Adrenal gland (tissue), 9 donors: ENCODE measurements at regions not wholly inside any gene's neighbourhood (a gene's known extent, or its start where the extent isn't known, plus 50 kb on each side); places are given as distances from the start of the nearest gene placed in this dataset.

ENCODE experiments used
- DNase-seq, 7 donors: peaks; one replicate each; pipeline ENCODE4 v3.0.0-alpha.2; 2019 to 2020
- H3K27ac ChIP-seq, 5 donors: fragments of 200-600 bp; sonication (generic) in 4 of 5; 1 replicate in 3 of 5; 2 replicates in 2 of 5; pipeline versions ENCODE4 v1.5.1 to v1.8.0; 2016 to 2020; ENCODE audit warnings: mild to moderate bottlenecking in 1 of 5
- H3K27me3 ChIP-seq: fragments of 200-600 bp; 2 replicates; pipeline ENCODE4 v1.8.0; 2021
- H3K36me3 ChIP-seq, 2 donors: fragments of 200-600 bp; replicated peaks in 1 of 2; 1 replicate in 1 of 2; 2 replicates in 1 of 2; pipeline versions ENCODE4 v1.5.1 to v1.8.0; 2018 to 2022
- H3K4me1 ChIP-seq, 2 donors: fragments of 200-600 bp; replicated peaks in 1 of 2; 1 replicate in 1 of 2; 2 replicates in 1 of 2; pipeline versions ENCODE4 v1.5.1 to v1.8.0; 2018 to 2021
- H3K4me3 ChIP-seq, 4 donors: fragments of 200-600 bp; sonication (generic) in 3 of 4; one replicate each; pipeline ENCODE4 v1.5.1; 2016 to 2018
- H3K9me3 ChIP-seq, 3 donors: fragments of 200-600 bp; sonication (generic) in 1 of 3; replicated peaks in 1 of 3; 1 replicate in 2 of 3; 2 replicates in 1 of 3; pipeline versions ENCODE4 v1.5.1 to v1.8.0; 2016 to 2021
- POLR2A ChIP-seq, 2 donors: fragments of 450-650 bp; IDR thresholded peaks; one replicate each; pipeline ENCODE4 v1.6.1; 2017; ENCODE audit warnings: antibody characterized with exemption in 2 of 2, mild to moderate bottlenecking in 2 of 2, moderate library complexity in 1 of 2
- WGBS, 4 donors: extraction: QIAGEN DNeasy Blood & Tissue Kit in 2 of 4; methylation state at CpG; one replicate each; pipeline versions ENCODE4 v1.1.5 to v1.1.7; 2013 to 2017; 5-methylcytosine and 5-hydroxymethylcytosine counted together
- intact Hi-C, 2 donors: fragments of 100-400 bp; cut with DNase I; formaldehyde crosslinking; loops; one replicate each; pipeline versions ENCODE4 v1.14.1 to v1.15.0; 2022 to 2023
- TF ChIP-seq, protein P1 (sequence below), 6 experiments: fragments of 450-650 bp in 4 of 6; fragments of 200-600 bp in 2 of 6; sonication (generic) in 1 of 6; IDR thresholded peaks; 1 replicate in 5 of 6; 2 replicates in 1 of 6; pipeline versions ENCODE4 v1.5.1 to v1.8.0; 2016 to 2021; ENCODE audit warnings: antibody characterized with exemption in 6 of 6, mild to moderate bottlenecking in 2 of 6, moderate library complexity in 1 of 6
- donor health status: healthy with polysubstance abuse.
- donor health status: Bipolar disorder and iron deficiency.
- donor health status: DM: yes; HTN: yes; CAD: no.
- donor health status: DM: no; HTN: no; CAD: no.
- donor health status: DM: no; HTN: no; CAD: no.

DNA sequence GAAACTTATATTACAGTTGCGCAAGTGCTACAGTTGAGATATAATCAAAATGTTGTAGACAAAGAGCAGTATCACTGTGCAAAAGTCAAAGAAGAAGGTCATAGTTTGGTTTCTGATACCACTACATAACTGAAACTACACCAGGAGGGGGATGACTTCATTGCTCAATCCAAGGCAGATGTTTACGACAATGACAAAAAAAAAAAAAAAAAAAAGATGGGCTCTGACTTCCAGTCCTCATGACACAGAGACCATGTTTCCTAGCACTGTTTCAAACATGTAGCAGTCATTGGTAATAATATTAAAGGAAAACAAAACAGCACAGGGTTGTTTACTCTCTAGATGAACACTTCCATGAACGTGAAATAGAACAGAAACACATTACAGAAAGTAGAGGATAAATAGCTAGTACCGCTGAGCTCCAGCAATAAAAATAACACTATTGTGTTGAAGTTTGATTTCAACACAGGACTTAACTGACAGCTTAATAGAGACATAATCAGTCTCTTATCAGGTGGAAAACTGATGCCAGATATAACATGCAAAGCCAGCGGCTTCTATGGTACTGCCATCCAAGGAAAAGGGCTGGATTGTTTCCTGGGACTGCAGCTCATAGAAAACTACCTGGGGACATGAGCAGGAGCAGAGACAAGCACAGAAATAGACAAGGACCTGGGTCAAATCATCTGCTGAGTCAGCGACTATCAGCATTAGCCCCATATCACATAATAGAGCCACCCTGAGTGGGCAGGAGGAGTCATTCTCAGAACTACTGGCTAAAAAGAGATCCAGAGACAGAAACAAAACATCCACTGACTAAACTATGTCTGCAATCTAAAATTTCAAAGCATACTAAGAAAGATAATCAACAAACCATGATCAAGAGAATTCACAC is 463.6 kb upstream of the SOX9 start:
- Histone ChIP-seq H3K4me3 (no peak overlapping the region), H3K4me1 (no peaks in the 10 kb centered on the region), H3K27me3 (no peaks in the 10 kb centered on the region), H3K27ac (no peak overlapping the region), H3K9me3 (no peaks in the 10 kb centered on the region), H3K36me3 (no peaks in the 10 kb centered on the region)
- no peak for DNase-seq
- TF ChIP-seq POLR2A (IDR thresholded peaks at IDR 0.05) = no peak
- TF ChIP-seq, protein P1, sequence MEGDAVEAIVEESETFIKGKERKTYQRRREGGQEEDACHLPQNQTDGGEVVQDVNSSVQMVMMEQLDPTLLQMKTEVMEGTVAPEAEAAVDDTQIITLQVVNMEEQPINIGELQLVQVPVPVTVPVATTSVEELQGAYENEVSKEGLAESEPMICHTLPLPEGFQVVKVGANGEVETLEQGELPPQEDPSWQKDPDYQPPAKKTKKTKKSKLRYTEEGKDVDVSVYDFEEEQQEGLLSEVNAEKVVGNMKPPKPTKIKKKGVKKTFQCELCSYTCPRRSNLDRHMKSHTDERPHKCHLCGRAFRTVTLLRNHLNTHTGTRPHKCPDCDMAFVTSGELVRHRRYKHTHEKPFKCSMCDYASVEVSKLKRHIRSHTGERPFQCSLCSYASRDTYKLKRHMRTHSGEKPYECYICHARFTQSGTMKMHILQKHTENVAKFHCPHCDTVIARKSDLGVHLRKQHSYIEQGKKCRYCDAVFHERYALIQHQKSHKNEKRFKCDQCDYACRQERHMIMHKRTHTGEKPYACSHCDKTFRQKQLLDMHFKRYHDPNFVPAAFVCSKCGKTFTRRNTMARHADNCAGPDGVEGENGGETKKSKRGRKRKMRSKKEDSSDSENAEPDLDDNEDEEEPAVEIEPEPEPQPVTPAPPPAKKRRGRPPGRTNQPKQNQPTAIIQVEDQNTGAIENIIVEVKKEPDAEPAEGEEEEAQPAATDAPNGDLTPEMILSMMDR (IDR thresholded peaks at IDR 0.05) = no peak
- intact Hi-C loops = no loop called here
- WGBS, 4 donors = 75 to 87% (median 85%) methylated on average over 6 of the region's 6 CpGs

DNA sequence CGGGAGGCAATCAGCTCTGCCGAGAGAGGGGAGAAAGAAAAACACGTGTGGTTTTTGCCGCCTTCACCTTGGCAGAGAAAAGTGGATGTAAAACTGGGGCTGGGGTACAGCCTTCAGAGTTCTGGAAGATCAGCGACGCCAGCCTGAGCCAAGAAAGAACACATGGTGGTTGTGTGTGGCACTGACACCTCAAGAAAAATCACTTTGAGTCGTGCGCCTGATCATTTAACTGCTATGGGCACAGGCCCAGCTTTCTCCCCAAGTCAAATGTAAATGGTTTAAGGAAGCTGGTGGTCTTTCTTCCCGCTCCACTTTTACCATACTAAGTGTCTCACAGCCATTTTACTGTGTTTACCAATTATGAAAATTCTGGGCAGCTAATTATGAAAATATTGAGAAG is 461.8 kb upstream of the SOX9 start:
- H3K4me1 ChIP-seq = no peaks in the 10 kb centered on the region
- H3K27me3 ChIP-seq = no peaks in the 10 kb centered on the region
- intact Hi-C loops = no loop called here
- H3K36me3 ChIP-seq = no peaks in the 10 kb centered on the region
- no peak overlapping the region for H3K27ac ChIP-seq
- TF ChIP-seq, protein P1 (IDR thresholded peaks at IDR 0.05) = no peak
- TF ChIP-seq POLR2A (IDR thresholded peaks at IDR 0.05) = no peak
- no peaks in the 10 kb centered on the region for H3K9me3 ChIP-seq
- no peak overlapping the region for H3K4me3 ChIP-seq
- 72 to 83% (median 81%) methylated on average over 9 of the region's 9 CpGs for WGBS, 4 donors
- DNase-seq = no peak

DNA sequence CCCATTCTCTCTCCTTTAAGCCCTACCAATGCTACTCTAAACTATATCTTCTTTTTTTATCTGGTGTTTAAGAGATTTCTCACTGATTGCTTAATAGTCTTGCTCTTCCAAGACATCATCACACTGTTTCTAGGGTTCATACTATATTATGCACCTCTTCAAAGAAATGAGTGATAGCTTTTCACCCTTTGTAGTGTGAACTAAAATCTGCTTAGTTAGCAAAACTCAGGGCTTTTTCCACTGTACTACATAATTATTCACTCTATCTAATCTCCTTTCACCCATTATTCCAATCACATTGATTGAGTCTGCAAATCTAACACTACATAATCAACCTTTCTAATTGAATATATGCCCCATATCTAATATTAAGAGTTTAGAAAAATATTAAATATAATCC is 456.0 kb upstream of the SOX9 start:
- no peaks in the 10 kb centered on the region for H3K36me3 ChIP-seq
- no peaks in the 10 kb centered on the region for H3K27me3 ChIP-seq
- TF ChIP-seq, protein P1 (IDR thresholded peaks at IDR 0.05) = no peak
- TF ChIP-seq POLR2A (IDR thresholded peaks at IDR 0.05) = no peak
- no peaks in the 10 kb centered on the region for H3K4me1 ChIP-seq
- no peak overlapping the region for H3K4me3 ChIP-seq
- intact Hi-C loops = no loop called here
- DNase-seq = no peak
- no peaks in the 10 kb centered on the region for H3K9me3 ChIP-seq
- H3K27ac ChIP-seq = no peak overlapping the region

DNA sequence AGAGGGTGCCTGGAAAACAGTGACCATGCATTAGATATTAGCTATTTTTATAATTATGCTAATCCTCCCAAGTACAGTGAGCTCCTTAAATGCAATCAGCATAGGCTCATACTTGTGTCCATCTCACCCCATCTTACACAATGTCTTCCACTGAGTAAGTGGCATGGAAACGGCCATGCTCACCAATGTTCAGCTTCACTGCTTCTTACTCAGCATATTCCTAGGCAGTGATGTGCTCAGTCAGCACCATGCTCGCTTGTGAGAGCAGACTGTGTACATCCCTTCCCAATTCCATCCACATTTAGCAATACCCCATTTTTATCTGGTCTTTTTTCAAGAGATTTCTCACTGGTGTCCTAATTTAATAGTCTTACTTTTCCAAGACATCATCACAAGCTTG is 454.8 kb upstream of the SOX9 start:
- Histone ChIP-seq H3K36me3 (no peaks in the 10 kb centered on the region), H3K4me3 (no peak overlapping the region), H3K9me3 (peaks cover 0 to 6% (median 0%) of the 10 kb centered on the region in 3 donors), H3K4me1 (no peaks in the 10 kb centered on the region), H3K27ac (no peak overlapping the region), H3K27me3 (no peaks in the 10 kb centered on the region)
- TF ChIP-seq POLR2A (IDR thresholded peaks at IDR 0.05) = no peak
- TF ChIP-seq, protein P1 (IDR thresholded peaks at IDR 0.05) = no peak
- intact Hi-C loops = no loop called here
- DNase-seq = no peak
- 58 to 71% (median 65%) methylated on average over 2 of the region's 2 CpGs for WGBS, 4 donors
